HG02623 (cell line): ENCODE measurements at regions not wholly inside any gene's neighbourhood (a gene's known extent, or its start where the extent isn't known, plus 50 kb on each side); places are given as distances from the start of the nearest gene placed in this dataset.
"Not testable (repeated sequence)": the region's sequence is repeated elsewhere in the genome, so short reads cannot be mapped to it uniquely, and the experiment has no call there.

Experiments used
- ATAC-seq: cut with Tn5 transposase; IDR thresholded peaks from one replicate; pipeline ENCODE4 v1.9.1; 2021; ENCODE audit warnings: moderate library complexity; ENCODE audit not compliant: unreplicated experiment

GRCh38 chr12:62196146-62196545, 64.1 kb upstream of the USP15 start:
- ATAC-seq: no peak

GRCh38 chr12:62202861-62203260, 57.3 kb upstream of the USP15 start:
- not testable (repeated sequence) for ATAC-seq

DNA sequence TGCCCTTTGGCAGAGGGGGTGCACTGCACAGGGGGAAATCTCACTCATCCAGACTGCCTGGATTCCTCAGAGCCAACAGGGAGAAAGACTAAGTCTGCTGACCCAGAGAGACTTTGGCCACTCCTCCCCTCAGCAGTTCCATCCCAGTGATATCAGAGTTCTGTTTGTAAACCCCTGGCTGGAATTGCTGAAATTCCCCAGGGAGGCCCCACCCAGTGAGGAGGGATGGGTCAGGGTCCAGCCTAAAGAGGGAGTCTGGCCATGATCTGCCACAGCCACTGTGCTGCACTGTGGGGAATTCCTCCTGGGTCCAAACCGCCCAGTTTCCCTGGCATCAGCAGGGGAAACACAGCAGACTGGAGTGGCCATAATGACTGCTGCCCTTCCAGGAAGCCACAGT, 54.9 kb upstream of the USP15 start:
- ATAC-seq: no peak

GRCh38 chr12:62207248-62207647, 53.0 kb upstream of the USP15 start:
- ATAC-seq: no peak
